ENCODE measurements at regions not wholly inside any gene's neighbourhood (a gene's known extent, or its start where the extent isn't known, plus 50 kb on each side); places are given as distances from the start of the nearest gene placed in this dataset.

DNA sequence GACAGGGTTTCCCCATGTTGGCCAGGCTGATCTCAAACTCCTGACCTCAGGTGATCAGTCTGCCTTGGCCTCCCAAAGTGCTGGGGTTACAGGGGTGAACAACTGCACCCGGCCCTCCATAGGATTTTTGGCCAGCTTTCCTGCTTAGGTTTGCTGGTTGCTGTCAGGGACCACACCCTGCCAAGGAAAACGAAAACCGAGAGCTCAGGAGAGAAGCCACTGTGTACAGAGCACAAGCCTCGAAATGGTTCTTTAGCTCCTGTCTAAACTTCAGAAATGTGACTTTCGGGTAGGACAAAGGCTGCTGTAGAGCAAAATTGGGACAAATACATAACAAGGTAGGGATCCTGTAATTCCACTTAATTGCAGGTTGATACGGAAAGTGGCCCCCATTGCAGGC is 146.3 kb upstream of the ATP6AP2 start:
- TF ChIP-seq, protein P1, sequence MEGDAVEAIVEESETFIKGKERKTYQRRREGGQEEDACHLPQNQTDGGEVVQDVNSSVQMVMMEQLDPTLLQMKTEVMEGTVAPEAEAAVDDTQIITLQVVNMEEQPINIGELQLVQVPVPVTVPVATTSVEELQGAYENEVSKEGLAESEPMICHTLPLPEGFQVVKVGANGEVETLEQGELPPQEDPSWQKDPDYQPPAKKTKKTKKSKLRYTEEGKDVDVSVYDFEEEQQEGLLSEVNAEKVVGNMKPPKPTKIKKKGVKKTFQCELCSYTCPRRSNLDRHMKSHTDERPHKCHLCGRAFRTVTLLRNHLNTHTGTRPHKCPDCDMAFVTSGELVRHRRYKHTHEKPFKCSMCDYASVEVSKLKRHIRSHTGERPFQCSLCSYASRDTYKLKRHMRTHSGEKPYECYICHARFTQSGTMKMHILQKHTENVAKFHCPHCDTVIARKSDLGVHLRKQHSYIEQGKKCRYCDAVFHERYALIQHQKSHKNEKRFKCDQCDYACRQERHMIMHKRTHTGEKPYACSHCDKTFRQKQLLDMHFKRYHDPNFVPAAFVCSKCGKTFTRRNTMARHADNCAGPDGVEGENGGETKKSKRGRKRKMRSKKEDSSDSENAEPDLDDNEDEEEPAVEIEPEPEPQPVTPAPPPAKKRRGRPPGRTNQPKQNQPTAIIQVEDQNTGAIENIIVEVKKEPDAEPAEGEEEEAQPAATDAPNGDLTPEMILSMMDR (CRISPR knock-in tag; IDR thresholded peaks at IDR 0.05): no peak
- TF ChIP-seq GTF3A (CRISPR knock-in tag; conservative IDR thresholded peaks at IDR 0.05) (no peak), RBM39 (IDR thresholded peaks at IDR 0.05; ENCODE audit: low read depth, low read length, poor library complexity, severe bottlenecking) (no peak), RFX5 (IDR thresholded peaks at IDR 0.05; ENCODE audit: low read depth, low read length) (no peak), GABPA (IDR thresholded peaks at IDR 0.05; ENCODE audit: low read depth, low read length) (no peak), GABPA (CRISPR knock-in tag; IDR thresholded peaks at IDR 0.05; ENCODE audit: low read depth) (no peak), ZNF138 (CRISPR knock-in tag; IDR thresholded peaks at IDR 0.05; ENCODE audit: low read depth) (no peak), NFKBIZ (CRISPR knock-in tag; IDR thresholded peaks at IDR 0.05) (no peak), ZNF282 (IDR thresholded peaks at IDR 0.05; ENCODE audit: partially characterized antibody) (no peak), MXD4 (CRISPR knock-in tag; IDR thresholded peaks at IDR 0.05) (no peak), THYN1 (CRISPR knock-in tag; IDR thresholded peaks at IDR 0.05; ENCODE audit: borderline replicate concordance, low read depth) (no peak), EHMT2 (IDR thresholded peaks at IDR 0.05; ENCODE audit: borderline replicate concordance, low read depth, low read length) (no peak), ZSCAN12 (CRISPR knock-in tag; IDR thresholded peaks at IDR 0.05) (no peak)
- TF ChIP-seq, protein P2, sequence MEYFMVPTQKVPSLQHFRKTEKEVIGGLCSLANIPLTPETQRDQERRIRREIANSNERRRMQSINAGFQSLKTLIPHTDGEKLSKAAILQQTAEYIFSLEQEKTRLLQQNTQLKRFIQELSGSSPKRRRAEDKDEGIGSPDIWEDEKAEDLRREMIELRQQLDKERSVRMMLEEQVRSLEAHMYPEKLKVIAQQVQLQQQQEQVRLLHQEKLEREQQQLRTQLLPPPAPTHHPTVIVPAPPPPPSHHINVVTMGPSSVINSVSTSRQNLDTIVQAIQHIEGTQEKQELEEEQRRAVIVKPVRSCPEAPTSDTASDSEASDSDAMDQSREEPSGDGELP (IDR thresholded peaks at IDR 0.05; ENCODE audit: borderline replicate concordance, low read depth): no peak
- TF ChIP-seq, protein P3, sequence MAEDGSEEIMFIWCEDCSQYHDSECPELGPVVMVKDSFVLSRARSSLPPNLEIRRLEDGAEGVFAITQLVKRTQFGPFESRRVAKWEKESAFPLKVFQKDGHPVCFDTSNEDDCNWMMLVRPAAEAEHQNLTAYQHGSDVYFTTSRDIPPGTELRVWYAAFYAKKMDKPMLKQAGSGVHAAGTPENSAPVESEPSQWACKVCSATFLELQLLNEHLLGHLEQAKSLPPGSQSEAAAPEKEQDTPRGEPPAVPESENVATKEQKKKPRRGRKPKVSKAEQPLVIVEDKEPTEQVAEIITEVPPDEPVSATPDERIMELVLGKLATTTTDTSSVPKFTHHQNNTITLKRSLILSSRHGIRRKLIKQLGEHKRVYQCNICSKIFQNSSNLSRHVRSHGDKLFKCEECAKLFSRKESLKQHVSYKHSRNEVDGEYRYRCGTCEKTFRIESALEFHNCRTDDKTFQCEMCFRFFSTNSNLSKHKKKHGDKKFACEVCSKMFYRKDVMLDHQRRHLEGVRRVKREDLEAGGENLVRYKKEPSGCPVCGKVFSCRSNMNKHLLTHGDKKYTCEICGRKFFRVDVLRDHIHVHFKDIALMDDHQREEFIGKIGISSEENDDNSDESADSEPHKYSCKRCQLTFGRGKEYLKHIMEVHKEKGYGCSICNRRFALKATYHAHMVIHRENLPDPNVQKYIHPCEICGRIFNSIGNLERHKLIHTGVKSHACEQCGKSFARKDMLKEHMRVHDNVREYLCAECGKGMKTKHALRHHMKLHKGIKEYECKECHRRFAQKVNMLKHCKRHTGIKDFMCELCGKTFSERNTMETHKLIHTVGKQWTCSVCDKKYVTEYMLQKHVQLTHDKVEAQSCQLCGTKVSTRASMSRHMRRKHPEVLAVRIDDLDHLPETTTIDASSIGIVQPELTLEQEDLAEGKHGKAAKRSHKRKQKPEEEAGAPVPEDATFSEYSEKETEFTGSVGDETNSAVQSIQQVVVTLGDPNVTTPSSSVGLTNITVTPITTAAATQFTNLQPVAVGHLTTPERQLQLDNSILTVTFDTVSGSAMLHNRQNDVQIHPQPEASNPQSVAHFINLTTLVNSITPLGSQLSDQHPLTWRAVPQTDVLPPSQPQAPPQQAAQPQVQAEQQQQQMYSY (CRISPR knock-in tag; IDR thresholded peaks at IDR 0.05): no peak

All from HepG2 (cell line).